ENCODE measurements at regions not wholly inside any gene's neighbourhood (a gene's known extent, or its start where the extent isn't known, plus 50 kb on each side); places are given as distances from the start of the nearest gene placed in this dataset.

GRCh38 chrX:3960952-3961351, 247.5 kb upstream of the PRKX start (continued):
- TF ChIP-seq BCL3 (IDR thresholded peaks at IDR 0.05) = no peak
- no peak for TF ChIP-seq HMGXB4 (CRISPR knock-in tag; IDR thresholded peaks at IDR 0.05; ENCODE audit: borderline replicate concordance)
- TF ChIP-seq EHF (CRISPR knock-in tag; IDR thresholded peaks at IDR 0.05) = no peak
- TF ChIP-seq CBX8 (IDR thresholded peaks at IDR 0.05) = no peak
- no peak for TF ChIP-seq FOSB (CRISPR knock-in tag; IDR thresholded peaks at IDR 0.05)
- no peak for TF ChIP-seq RNF2 (IDR thresholded peaks at IDR 0.05; ENCODE audit: borderline replicate concordance, low read depth)

GRCh38 chrX:3951859-3952258, 238.4 kb upstream of the PRKX start:
- H3K4me2 ChIP-seq = no peak overlapping the region
- DNase-seq (ENCODE audit: low read depth in 1 of 2, low spot score in 1 of 2) (no peak), FAIRE-seq (no peak), ATAC-seq (no peak)
- H3K27ac ChIP-seq = no peak overlapping the region
- H3K4me1 ChIP-seq = no peaks in the 10 kb centered on the region
- ChIA-PET CTCF (interaction anchor here (1.5 kb wide), 1 partner anchor 10 kb away, joined by 6 read pairs; no protein-coding TSS in a partner anchor), POLR2A (no interaction called here)
- TF ChIP-seq PBX3 (IDR thresholded peaks at IDR 0.05) (no peak), FOSL2 (IDR thresholded peaks at IDR 0.05) (no peak), FOSL2 (CRISPR knock-in tag; IDR thresholded peaks at IDR 0.05) (no peak), MYC (IDR thresholded peaks at IDR 0.05; ENCODE audit: borderline replicate concordance, low read length) (no peak), ELK1 (IDR thresholded peaks at IDR 0.05; ENCODE audit: low read depth, low read length) (no peak), JUN (IDR thresholded peaks at IDR 0.05) (no peak), BCL3 (IDR thresholded peaks at IDR 0.05) (no peak), USF2 (IDR thresholded peaks at IDR 0.05) (no peak), TFCP2L1 (CRISPR knock-in tag; IDR thresholded peaks at IDR 0.05) (no peak), REST (IDR thresholded peaks at IDR 0.05) (no peak), EHF (CRISPR knock-in tag; IDR thresholded peaks at IDR 0.05) (no peak), EHMT2 (IDR thresholded peaks at IDR 0.05; ENCODE audit: low read depth) (no peak), ESRRA (IDR thresholded peaks at IDR 0.05; ENCODE audit: borderline replicate concordance, low read length) (no peak), CHD2 (IDR thresholded peaks at IDR 0.05; ENCODE audit: low read length, partially characterized antibody) (no peak), CBX2 (IDR thresholded peaks at IDR 0.05; ENCODE audit: borderline replicate concordance, low read depth) (no peak), POLR2A (IDR thresholded peaks at IDR 0.05; ENCODE audit: low read length) (no peak), MAFK (IDR thresholded peaks at IDR 0.05; ENCODE audit: partially characterized antibody) (no peak), BHLHE40 (IDR thresholded peaks at IDR 0.05; ENCODE audit: low read depth, low read length) (no peak), GATA3 (IDR thresholded peaks at IDR 0.05; ENCODE audit: borderline replicate concordance) (no peak), ZSCAN20 (CRISPR knock-in tag; IDR thresholded peaks at IDR 0.05) (no peak), RARB (CRISPR knock-in tag; IDR thresholded peaks at IDR 0.05) (no peak)
- no peaks in the 10 kb centered on the region for H3K9me3 ChIP-seq
- no peak overlapping the region for H3K4me3 ChIP-seq
- WGBS (ENCODE audit: missing lambda C conversion rate) = 0% methylated on average over 2 of the region's 2 CpGs

Measured in A549 (cell line).